SK-N-SH (cell line): ENCODE measurements at regions not wholly inside any gene's neighbourhood (a gene's known extent, or its start where the extent isn't known, plus 50 kb on each side); places are given as distances from the start of the nearest gene placed in this dataset.

ENCODE experiments used
- CTCF ChIA-PET: fragments of 300-600, 350-600 bp; formaldehyde crosslinking; extraction: SDS; loops from one replicate; lab custom pipeline; 2021; lab: Yijun Ruan, JAX
- POLR2A ChIA-PET: fragments of 350-600 bp; sonication (Branson Sonifier 250); formaldehyde crosslinking; extraction: SDS; loops from one replicate; lab custom pipeline; 2020; ENCODE audit warnings: antibody characterized with exemption, inconsistent platforms; lab: Yijun Ruan, JAX
- DNase-seq: peaks from one replicate; pipeline ENCODE4 v3.0.0; 2012
- H2AFZ ChIP-seq: fragments of 200-600 bp; sonication (generic); 2 replicates; pipeline ENCODE4 v1.8.1; 2016; ENCODE audit warnings: antibody characterized with exemption, mild to moderate bottlenecking, low read depth
- H3F3A ChIP-seq: fragments of 200-600 bp; sonication (generic); replicated peaks from 2 replicates; pipeline ENCODE3; 2016; ENCODE audit warnings: antibody characterized with exemption, mild to moderate bottlenecking; ENCODE audit not compliant: insufficient read depth
- H3K27ac ChIP-seq, 2 experiments: fragments of 200-500 bp in 1 of 2; fragments of 200-600 bp in 1 of 2; sonication (Bioruptor generic) in 1 of 2; sonication (generic), shearing (Covaris generic) in 1 of 2; 2 replicates each; pipeline versions ENCODE4 v1.5.1 to v1.6.1; 2014 to 2016; ENCODE audit warnings: low read depth in 2 of 2, inconsistent platforms in 1 of 2, low read length in 1 of 2, mild to moderate bottlenecking in 1 of 2, mixed read lengths in 1 of 2
- H3K27me3 ChIP-seq: fragments of 200-600 bp; sonication (generic), shearing (Covaris generic); 2 replicates; pipeline ENCODE4 v1.6.1; 2016; ENCODE audit warnings: mixed run types; ENCODE audit not compliant: insufficient read depth
- H3K36me3 ChIP-seq, 2 experiments: fragments of 200-500 bp in 1 of 2; fragments of 200-600 bp in 1 of 2; sonication (Bioruptor generic) in 1 of 2; sonication (generic) in 1 of 2; replicated peaks in 1 of 2; 2 replicates each; pipeline versions ENCODE3 to v1.5.1; 2014 to 2016; ENCODE audit warnings: low read length in 1 of 2, mild to moderate bottlenecking in 1 of 2; ENCODE audit not compliant: insufficient read depth in 2 of 2, control insufficient read depth in 1 of 2
- H3K4me1 ChIP-seq, 2 experiments: fragments of 200-500 bp in 1 of 2; fragments of 200-600 bp in 1 of 2; sonication (Bioruptor generic) in 1 of 2; sonication (generic), shearing (Covaris generic) in 1 of 2; 2 replicates each; pipeline versions ENCODE4 v1.5.1 to v1.6.1; 2014 to 2016; ENCODE audit warnings: low read depth in 1 of 2, low read length in 1 of 2, mixed run types in 1 of 2; ENCODE audit not compliant: insufficient read depth in 2 of 2, control insufficient read depth in 1 of 2
- H3K4me2 ChIP-seq: fragments of 200-600 bp; sonication (generic), shearing (Covaris generic); 2 replicates; pipeline ENCODE4 v1.6.1; 2017; ENCODE audit warnings: mixed run types
- H3K4me3 ChIP-seq, 2 experiments: fragments of 200-500 bp in 1 of 2; fragments of 200-600 bp in 1 of 2; sonication (Bioruptor generic) in 1 of 2; sonication (generic), shearing (Covaris generic) in 1 of 2; 2 replicates each; pipeline versions ENCODE4 v1.5.1 to v1.8.1; 2014 to 2016; ENCODE audit warnings: low read depth in 2 of 2, inconsistent platforms in 1 of 2, low read length in 1 of 2, mild to moderate bottlenecking in 1 of 2, mixed read lengths in 1 of 2, moderate library complexity in 1 of 2
- H3K79me2 ChIP-seq: fragments of 200-600 bp; sonication (generic); 2 replicates; pipeline ENCODE4 v1.8.1; 2017; ENCODE audit warnings: mild to moderate bottlenecking; ENCODE audit not compliant: insufficient read depth
- H3K9ac ChIP-seq: fragments of 200-600 bp; sonication (generic); 2 replicates; pipeline ENCODE4 v1.6.1; 2017; ENCODE audit warnings: mixed run types
- H3K9me2 ChIP-seq: fragments of 200-600 bp; sonication (generic); 2 replicates; pipeline ENCODE4 v1.6.1; 2017; ENCODE audit warnings: mixed run types
- H3K9me3 ChIP-seq: fragments of 200-600 bp; sonication (generic); 2 replicates; pipeline ENCODE4 v1.6.1; 2017; ENCODE audit warnings: mixed run types, mild to moderate bottlenecking, moderate library complexity
- H4K20me1 ChIP-seq: fragments of 200-600 bp; sonication (generic); 2 replicates; pipeline ENCODE4 v1.6.1; 2017; ENCODE audit warnings: mild to moderate bottlenecking, mixed run types; ENCODE audit not compliant: insufficient read depth
- CTCF ChIP-seq: fragments of 200-600 bp; sonication (generic); IDR thresholded peaks from 2 replicates; pipeline ENCODE4 v1.6.1; 2017; ENCODE audit warnings: antibody characterized with exemption, mild to moderate bottlenecking, moderate library complexity
- EP300 ChIP-seq, 2 experiments: IDR thresholded peaks; 2 replicates each; pipeline versions ENCODE4 v1.4.0 to v1.6.1; 2012; ENCODE audit warnings: borderline replicate concordance in 1 of 2, low read depth in 1 of 2, low read length in 1 of 2
- EZH2phosphoT487 ChIP-seq: fragments of 200-600 bp; sonication (generic); IDR thresholded peaks from 2 replicates; pipeline ENCODE4 v1.6.1; 2017; ENCODE audit warnings: low read depth, mixed run types, mild to moderate bottlenecking, antibody characterized with exemption, moderate library complexity, borderline replicate concordance
- FOSL2 ChIP-seq: IDR thresholded peaks from 2 replicates; pipeline ENCODE4 v1.4.0; 2012; ENCODE audit warnings: low read depth, mild to moderate bottlenecking, moderate library complexity, borderline replicate concordance
- GABPA ChIP-seq: IDR thresholded peaks from 2 replicates; pipeline ENCODE4 v1.4.0; 2012; ENCODE audit warnings: low read depth, mild to moderate bottlenecking
- IRF3 ChIP-seq: fragments of 150-350 bp; IDR thresholded peaks from 2 replicates; pipeline ENCODE4 v1.6.1; 2016; ENCODE audit warnings: mild to moderate bottlenecking, low read depth, low read length
- RXRA ChIP-seq: IDR thresholded peaks from 2 replicates; pipeline ENCODE4 v1.4.0; 2012; ENCODE audit warnings: low read depth, mild to moderate bottlenecking, borderline replicate concordance
- SMC3 ChIP-seq: IDR thresholded peaks from 2 replicates; pipeline ENCODE4 v1.6.1; 2012; ENCODE audit warnings: low read depth, low read length, improper control_type of control experiment
- TAF1 ChIP-seq: IDR thresholded peaks from 2 replicates; pipeline ENCODE4 v1.6.1; 2012; ENCODE audit warnings: low read depth, mild to moderate bottlenecking, low read length, moderate library complexity, borderline replicate concordance
- TEAD4 ChIP-seq: IDR thresholded peaks from 2 replicates; pipeline ENCODE4 v1.4.0; 2012; ENCODE audit warnings: mild to moderate bottlenecking, borderline replicate concordance; ENCODE audit not compliant: insufficient read depth
- USF2 ChIP-seq: fragments of 150-350 bp; IDR thresholded peaks from 2 replicates; pipeline ENCODE4 v1.6.1; 2017; ENCODE audit warnings: antibody characterized with exemption, low read length, low read depth, borderline replicate concordance
- ZBTB33 ChIP-seq: IDR thresholded peaks from 2 replicates; pipeline ENCODE4 v1.4.0; 2012; ENCODE audit warnings: low read depth, borderline replicate concordance
- WGBS: methylation state at CpG from one replicate; pipeline ENCODE4 v1.1.6; 2017; ENCODE audit warnings: low lambda C conversion rate; 5-methylcytosine and 5-hydroxymethylcytosine counted together

DNA sequence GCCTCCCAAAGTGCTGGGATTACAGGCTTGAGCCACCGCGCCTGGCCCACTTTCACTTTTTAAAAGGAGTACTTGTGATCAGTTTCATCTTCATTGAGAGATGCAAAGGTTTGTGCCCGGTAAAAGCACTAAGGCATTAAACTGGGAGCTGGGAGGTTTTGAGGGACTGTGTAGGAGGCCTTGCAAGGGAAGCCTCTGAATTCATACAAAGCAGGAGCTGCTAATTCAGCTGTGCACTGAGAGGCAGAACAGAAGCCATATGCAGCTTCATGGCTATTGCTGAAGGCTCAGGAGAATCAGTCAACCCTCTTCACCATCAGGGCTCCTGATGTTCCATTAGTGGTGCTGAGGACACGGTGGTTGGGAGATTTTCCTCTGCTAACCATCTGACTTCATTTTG is 77.7 kb downstream of the GPR88 start:
- Histone ChIP-seq H3K4me2 (no peak overlapping the region), H3K9me2 (no peaks in the 10 kb centered on the region), H3K4me3 (no peak overlapping the region), H3K9me3 (no peaks in the 10 kb centered on the region), H3K36me3 (no peaks in the 10 kb centered on the region), H3K79me2 (no peaks in the 10 kb centered on the region), H4K20me1 (no peaks in the 10 kb centered on the region), H3F3A (no peaks in the 10 kb centered on the region), H3K9ac (no peak overlapping the region), H3K27me3 (no peaks in the 10 kb centered on the region), H3K27ac (no peak overlapping the region), H2AFZ (no peak overlapping the region), H3K4me1 (no peaks in the 10 kb centered on the region; a peak in 1 of 4 replicates)
- no peak for DNase-seq
- 100% methylated on average over 4 of the region's 4 CpGs for WGBS
- TF ChIP-seq EZH2phosphoT487 (no peak), SMC3 (no peak), ZBTB33 (no peak), RXRA (no peak), IRF3 (no peak), FOSL2 (no peak), EP300 (IDR thresholded peaks at IDR 0.05; ENCODE audit: borderline replicate concordance in 1 of 2, low read depth in 1 of 2, low read length in 1 of 2) (no peak), TEAD4 (no peak), GABPA (no peak), CTCF (no peak), TAF1 (no peak), USF2 (no peak)
- ChIA-PET CTCF (interaction anchor here (1.0 to 2.1 kb wide), 4 partner anchors 9 to 253 kb away, joined by 3 to 6 read pairs (median 4); no protein-coding TSS in a partner anchor), POLR2A (no interaction called here)
